H9 (cell line): ENCODE measurements at regions not wholly inside any gene's neighbourhood (a gene's known extent, or its start where the extent isn't known, plus 50 kb on each side); places are given as distances from the start of the nearest gene placed in this dataset.

Source experiments
- DNase-seq: peaks from one replicate; pipeline ENCODE4 v3.0.0-alpha.2; 2017
- H2AFZ ChIP-seq: one replicate; pipeline ENCODE4 v1.6.1; 2013; ENCODE audit warnings: mild to moderate bottlenecking, low read length, control low read depth, moderate library complexity
- H2AK5ac ChIP-seq: 2 replicates; pipeline ENCODE4 v1.6.1; 2013; ENCODE audit warnings: low read length, control low read depth, mixed read lengths; ENCODE audit not compliant: insufficient read length
- H2BK120ac ChIP-seq: one replicate; pipeline ENCODE4 v1.6.1; 2013; ENCODE audit warnings: low read depth, mild to moderate bottlenecking, low read length, control low read depth, inconsistent platforms; ENCODE audit not compliant: poor library complexity, severe bottlenecking
- H2BK12ac ChIP-seq: 2 replicates; pipeline ENCODE4 v1.6.1; 2013; ENCODE audit warnings: low read length, control low read depth, mixed read lengths, low read depth; ENCODE audit not compliant: insufficient read length
- H2BK15ac ChIP-seq: 2 replicates; pipeline ENCODE4 v1.6.1; 2013; ENCODE audit warnings: low read depth, low read length, control low read depth
- H2BK20ac ChIP-seq: one replicate; pipeline ENCODE4 v1.6.1; 2013; ENCODE audit warnings: low read depth, mild to moderate bottlenecking, low read length, control low read depth, inconsistent platforms; ENCODE audit not compliant: poor library complexity, severe bottlenecking
- H2BK5ac ChIP-seq: 2 replicates; pipeline ENCODE4 v1.6.1; 2013; ENCODE audit warnings: low read length, control low read depth, mixed read lengths; ENCODE audit not compliant: insufficient read length
- H3K14ac ChIP-seq: 2 replicates; pipeline ENCODE4 v1.6.1; 2013; ENCODE audit warnings: low read length, control low read depth; ENCODE audit not compliant: insufficient read depth
- H3K18ac ChIP-seq: 2 replicates; pipeline ENCODE4 v1.6.1; 2013; ENCODE audit warnings: low read depth, mild to moderate bottlenecking, mixed read lengths, low read length, control low read depth; ENCODE audit not compliant: insufficient read length
- H3K23ac ChIP-seq: 2 replicates; pipeline ENCODE4 v1.6.1; 2013; ENCODE audit warnings: low read length, control low read depth, mixed read lengths, low read depth; ENCODE audit not compliant: insufficient read length
- H3K23me2 ChIP-seq: 2 replicates; pipeline ENCODE4 v1.6.1; 2013; ENCODE audit warnings: low read depth, mild to moderate bottlenecking, mixed read lengths, low read length, control low read depth; ENCODE audit not compliant: insufficient read length, poor library complexity, severe bottlenecking
- H3K27ac ChIP-seq: 2 replicates; pipeline ENCODE4 v1.5.1; 2013; ENCODE audit warnings: low read length, control low read depth, mixed read lengths, low read depth; ENCODE audit not compliant: insufficient read length
- H3K27me3 ChIP-seq: 2 replicates; pipeline ENCODE4 v1.6.1; 2013; ENCODE audit warnings: low read length, control low read depth, inconsistent platforms; ENCODE audit not compliant: insufficient read depth
- H3K4ac ChIP-seq: 2 replicates; pipeline ENCODE4 v1.6.1; 2013; ENCODE audit warnings: low read depth, mild to moderate bottlenecking, control low read depth, inconsistent platforms, low read length, moderate library complexity
- H3K4me1 ChIP-seq: 2 replicates; pipeline ENCODE4 v1.6.1; 2013; ENCODE audit warnings: low read length, control low read depth, inconsistent platforms; ENCODE audit not compliant: insufficient read depth
- H3K4me2 ChIP-seq: 2 replicates; pipeline ENCODE4 v1.6.1; 2013; ENCODE audit warnings: low read length, control low read depth, mixed read lengths; ENCODE audit not compliant: insufficient read length, insufficient read depth
- H3K56ac ChIP-seq: 2 replicates; pipeline ENCODE4 v1.6.1; 2013; ENCODE audit warnings: low read depth, mild to moderate bottlenecking, mixed read lengths, low read length, control low read depth; ENCODE audit not compliant: insufficient read length
- H3K79me1 ChIP-seq: 2 replicates; pipeline ENCODE4 v1.6.1; 2013; ENCODE audit warnings: low read depth, mild to moderate bottlenecking, moderate library complexity, low read length, control low read depth, inconsistent platforms; ENCODE audit not compliant: insufficient read depth, poor library complexity, severe bottlenecking
- H3K79me2 ChIP-seq: 2 replicates; pipeline ENCODE4 v1.6.1; 2013; ENCODE audit warnings: low read length, control low read depth, inconsistent platforms; ENCODE audit not compliant: insufficient read depth
- H3K9ac ChIP-seq: 2 replicates; pipeline ENCODE4 v1.6.1; 2013; ENCODE audit warnings: low read length, control low read depth, mixed read lengths; ENCODE audit not compliant: insufficient read length; ENCODE audit errors: extremely low read depth
- H3K9me3 ChIP-seq: one replicate; pipeline ENCODE4 v1.6.1; 2013; ENCODE audit warnings: low read depth, low read length, inconsistent platforms; ENCODE audit not compliant: control insufficient read depth
- H3T11ph ChIP-seq: one replicate; pipeline ENCODE4 v1.6.1; 2013; ENCODE audit warnings: mild to moderate bottlenecking, low read length, control low read depth, inconsistent platforms
- H4K20me1 ChIP-seq: one replicate; pipeline ENCODE4 v1.6.1; 2013; ENCODE audit not compliant: control insufficient read depth, insufficient read length, insufficient read depth
- H4K5ac ChIP-seq: 2 replicates; pipeline ENCODE4 v1.6.1; 2013; ENCODE audit warnings: low read depth, mild to moderate bottlenecking, mixed read lengths, low read length, control low read depth; ENCODE audit not compliant: insufficient read length
- H4K8ac ChIP-seq: replicated peaks from 2 replicates; pipeline ENCODE4 v1.6.1; 2013; ENCODE audit warnings: low read length, control low read depth, mixed read lengths, low read depth; ENCODE audit not compliant: insufficient read length
- H4K91ac ChIP-seq: 2 replicates; pipeline ENCODE4 v1.6.1; 2013; ENCODE audit warnings: low read depth, mild to moderate bottlenecking, moderate library complexity, mixed read lengths, low read length, control low read depth; ENCODE audit not compliant: insufficient read length
- H3K27ac Mint-ChIP-seq, 3 experiments: 2 replicates in 2 of 3; 3 replicates in 1 of 3; pipeline ENCODE4 v1.8.0; 2020 to 2021; ENCODE audit warnings: mixed read lengths in 3 of 3, mild to moderate bottlenecking in 1 of 3, moderate library complexity in 1 of 3
- H3K27me3 Mint-ChIP-seq: 2 replicates; pipeline ENCODE4 v1.8.0; 2021; ENCODE audit warnings: low read depth, mild to moderate bottlenecking, moderate library complexity, mixed read lengths
- H3K36me3 Mint-ChIP-seq, 3 experiments: 2 replicates in 2 of 3; 3 replicates in 1 of 3; pipeline ENCODE4 v1.8.0; 2020 to 2021; ENCODE audit warnings: low read depth in 3 of 3, mixed read lengths in 3 of 3; ENCODE audit not compliant: insufficient read depth in 1 of 3
- H3K4me1 Mint-ChIP-seq, 2 experiments: 2 replicates each; pipeline ENCODE4 v1.8.0; 2020; ENCODE audit warnings: mixed read lengths in 2 of 2
- H3K4me3 Mint-ChIP-seq, 2 experiments: 2 replicates in 1 of 2; 3 replicates in 1 of 2; pipeline ENCODE4 v1.8.0; 2020 to 2021; ENCODE audit warnings: mild to moderate bottlenecking in 2 of 2, mixed read lengths in 2 of 2, moderate library complexity in 1 of 2
- H3K9me3 Mint-ChIP-seq, 2 experiments: 2 replicates in 1 of 2; 3 replicates in 1 of 2; pipeline ENCODE4 v1.8.0; 2020; ENCODE audit warnings: mild to moderate bottlenecking in 2 of 2, mixed read lengths in 2 of 2, moderate library complexity in 1 of 2
- WGBS: extraction: QIAGEN DNeasy Blood & Tissue Kit; methylation state at CpG from one replicate; pipeline ENCODE4 v1.1.7; 2013; ENCODE audit warnings: missing lambda C conversion rate, low lambda C conversion rate, mixed read lengths; ENCODE audit not compliant: insufficient read length; ENCODE audit errors: extremely low coverage; 5-methylcytosine and 5-hydroxymethylcytosine counted together
- TF ChIP-seq, protein P1 (sequence below): fragments of 200-600 bp; sonication (generic); conservative IDR thresholded peaks from 3 replicates; pipeline ENCODE4 v1.8.0; 2021; ENCODE audit warnings: antibody characterized with exemption, mild to moderate bottlenecking

- Histone ChIP-seq H2AK5ac (no peak overlapping the region), H3K79me2 (no peaks in the 10 kb centered on the region), H3K79me1 (no peaks in the 10 kb centered on the region), H3T11ph (no peak overlapping the region), H2BK5ac (no peak overlapping the region), H4K20me1 (no peaks in the 10 kb centered on the region), H2BK120ac (no peak overlapping the region), H3K27ac (no peak overlapping the region), H3K27me3 (no peaks in the 10 kb centered on the region), H3K56ac (no peak overlapping the region), H3K4me1 (no peaks in the 10 kb centered on the region), H4K8ac (no peak overlapping the region), H3K23ac (no peak overlapping the region), H3K23me2 (no peaks in the 10 kb centered on the region), H3K9ac (no peak overlapping the region), H2BK15ac (no peak overlapping the region), H2BK20ac (no peak overlapping the region), H3K18ac (no peak overlapping the region), H3K14ac (no peak overlapping the region; the same call in 1 of the 2 replicates), H4K5ac (no peak overlapping the region), H2AFZ (no peak overlapping the region), H4K91ac (no peak overlapping the region), H3K9me3 (no peaks in the 10 kb centered on the region), H3K4me2 (no peak overlapping the region), H2BK12ac (no peak overlapping the region), H3K4ac (no peak overlapping the region)
- Mint-ChIP-seq H3K27ac (no peak overlapping the region; a peak in 1 of 7 replicates), H3K4me3 (no peak overlapping the region), H3K36me3 (no peaks in the 10 kb centered on the region), H3K27me3 (no peaks in the 10 kb centered on the region; the same call in 1 of the 2 replicates), H3K4me1 (peaks cover 12 to 13% of the 10 kb centered on the region in 2 experiments), H3K9me3 (no peaks in the 10 kb centered on the region)
- DNase-seq = no peak
- WGBS = no CpG with 5 or more reads among the region's 3 CpGs
- TF ChIP-seq, protein P1, sequence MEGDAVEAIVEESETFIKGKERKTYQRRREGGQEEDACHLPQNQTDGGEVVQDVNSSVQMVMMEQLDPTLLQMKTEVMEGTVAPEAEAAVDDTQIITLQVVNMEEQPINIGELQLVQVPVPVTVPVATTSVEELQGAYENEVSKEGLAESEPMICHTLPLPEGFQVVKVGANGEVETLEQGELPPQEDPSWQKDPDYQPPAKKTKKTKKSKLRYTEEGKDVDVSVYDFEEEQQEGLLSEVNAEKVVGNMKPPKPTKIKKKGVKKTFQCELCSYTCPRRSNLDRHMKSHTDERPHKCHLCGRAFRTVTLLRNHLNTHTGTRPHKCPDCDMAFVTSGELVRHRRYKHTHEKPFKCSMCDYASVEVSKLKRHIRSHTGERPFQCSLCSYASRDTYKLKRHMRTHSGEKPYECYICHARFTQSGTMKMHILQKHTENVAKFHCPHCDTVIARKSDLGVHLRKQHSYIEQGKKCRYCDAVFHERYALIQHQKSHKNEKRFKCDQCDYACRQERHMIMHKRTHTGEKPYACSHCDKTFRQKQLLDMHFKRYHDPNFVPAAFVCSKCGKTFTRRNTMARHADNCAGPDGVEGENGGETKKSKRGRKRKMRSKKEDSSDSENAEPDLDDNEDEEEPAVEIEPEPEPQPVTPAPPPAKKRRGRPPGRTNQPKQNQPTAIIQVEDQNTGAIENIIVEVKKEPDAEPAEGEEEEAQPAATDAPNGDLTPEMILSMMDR = no peak
These were observed 387.9 kb downstream of the MATN1 start for GRCh38 chr1:30335389-30335996.
